H1 (cell line): ENCODE measurements at regions not wholly inside any gene's neighbourhood (a gene's known extent, or its start where the extent isn't known, plus 50 kb on each side); places are given as distances from the start of the nearest gene placed in this dataset.

Source experiments
- SIN3A ChIP-seq, 2 experiments: IDR thresholded peaks in 1 of 2; conservative IDR thresholded peaks in 1 of 2; 2 replicates each; pipeline ENCODE4 v1.6.1; 2011 to 2012; ENCODE audit warnings: low read length in 2 of 2, improper control_type of control experiment in 1 of 2, low read depth in 1 of 2, mild to moderate bottlenecking in 1 of 2
- SP1 ChIP-seq: IDR thresholded peaks from 2 replicates; pipeline ENCODE4 v1.6.1; 2011; ENCODE audit warnings: low read depth, low read length
- SUZ12 ChIP-seq: fragments of 200-600 bp; sonication (generic); IDR thresholded peaks from 2 replicates; pipeline ENCODE4 v1.6.1; 2012; ENCODE audit warnings: mild to moderate bottlenecking, inconsistent platforms, low read length, moderate library complexity, mixed read lengths
- TF ChIP-seq, protein P1 (sequence below): fragments of 300-600 bp; sonication (generic); IDR thresholded peaks from 2 replicates; pipeline ENCODE4 v1.7.1; 2012; ENCODE audit warnings: low read length, moderate library complexity, mild to moderate bottlenecking, inconsistent platforms; ENCODE audit not compliant: insufficient replicate concordance

- TF ChIP-seq SIN3A (conservative IDR thresholded peaks at IDR 0.05 in 1 of 2, IDR thresholded peaks at IDR 0.05 in 1 of 2; ENCODE audit: low read depth in 1 of 2, low read length in 2 of 2), result no peak
- TF ChIP-seq, protein P1, sequence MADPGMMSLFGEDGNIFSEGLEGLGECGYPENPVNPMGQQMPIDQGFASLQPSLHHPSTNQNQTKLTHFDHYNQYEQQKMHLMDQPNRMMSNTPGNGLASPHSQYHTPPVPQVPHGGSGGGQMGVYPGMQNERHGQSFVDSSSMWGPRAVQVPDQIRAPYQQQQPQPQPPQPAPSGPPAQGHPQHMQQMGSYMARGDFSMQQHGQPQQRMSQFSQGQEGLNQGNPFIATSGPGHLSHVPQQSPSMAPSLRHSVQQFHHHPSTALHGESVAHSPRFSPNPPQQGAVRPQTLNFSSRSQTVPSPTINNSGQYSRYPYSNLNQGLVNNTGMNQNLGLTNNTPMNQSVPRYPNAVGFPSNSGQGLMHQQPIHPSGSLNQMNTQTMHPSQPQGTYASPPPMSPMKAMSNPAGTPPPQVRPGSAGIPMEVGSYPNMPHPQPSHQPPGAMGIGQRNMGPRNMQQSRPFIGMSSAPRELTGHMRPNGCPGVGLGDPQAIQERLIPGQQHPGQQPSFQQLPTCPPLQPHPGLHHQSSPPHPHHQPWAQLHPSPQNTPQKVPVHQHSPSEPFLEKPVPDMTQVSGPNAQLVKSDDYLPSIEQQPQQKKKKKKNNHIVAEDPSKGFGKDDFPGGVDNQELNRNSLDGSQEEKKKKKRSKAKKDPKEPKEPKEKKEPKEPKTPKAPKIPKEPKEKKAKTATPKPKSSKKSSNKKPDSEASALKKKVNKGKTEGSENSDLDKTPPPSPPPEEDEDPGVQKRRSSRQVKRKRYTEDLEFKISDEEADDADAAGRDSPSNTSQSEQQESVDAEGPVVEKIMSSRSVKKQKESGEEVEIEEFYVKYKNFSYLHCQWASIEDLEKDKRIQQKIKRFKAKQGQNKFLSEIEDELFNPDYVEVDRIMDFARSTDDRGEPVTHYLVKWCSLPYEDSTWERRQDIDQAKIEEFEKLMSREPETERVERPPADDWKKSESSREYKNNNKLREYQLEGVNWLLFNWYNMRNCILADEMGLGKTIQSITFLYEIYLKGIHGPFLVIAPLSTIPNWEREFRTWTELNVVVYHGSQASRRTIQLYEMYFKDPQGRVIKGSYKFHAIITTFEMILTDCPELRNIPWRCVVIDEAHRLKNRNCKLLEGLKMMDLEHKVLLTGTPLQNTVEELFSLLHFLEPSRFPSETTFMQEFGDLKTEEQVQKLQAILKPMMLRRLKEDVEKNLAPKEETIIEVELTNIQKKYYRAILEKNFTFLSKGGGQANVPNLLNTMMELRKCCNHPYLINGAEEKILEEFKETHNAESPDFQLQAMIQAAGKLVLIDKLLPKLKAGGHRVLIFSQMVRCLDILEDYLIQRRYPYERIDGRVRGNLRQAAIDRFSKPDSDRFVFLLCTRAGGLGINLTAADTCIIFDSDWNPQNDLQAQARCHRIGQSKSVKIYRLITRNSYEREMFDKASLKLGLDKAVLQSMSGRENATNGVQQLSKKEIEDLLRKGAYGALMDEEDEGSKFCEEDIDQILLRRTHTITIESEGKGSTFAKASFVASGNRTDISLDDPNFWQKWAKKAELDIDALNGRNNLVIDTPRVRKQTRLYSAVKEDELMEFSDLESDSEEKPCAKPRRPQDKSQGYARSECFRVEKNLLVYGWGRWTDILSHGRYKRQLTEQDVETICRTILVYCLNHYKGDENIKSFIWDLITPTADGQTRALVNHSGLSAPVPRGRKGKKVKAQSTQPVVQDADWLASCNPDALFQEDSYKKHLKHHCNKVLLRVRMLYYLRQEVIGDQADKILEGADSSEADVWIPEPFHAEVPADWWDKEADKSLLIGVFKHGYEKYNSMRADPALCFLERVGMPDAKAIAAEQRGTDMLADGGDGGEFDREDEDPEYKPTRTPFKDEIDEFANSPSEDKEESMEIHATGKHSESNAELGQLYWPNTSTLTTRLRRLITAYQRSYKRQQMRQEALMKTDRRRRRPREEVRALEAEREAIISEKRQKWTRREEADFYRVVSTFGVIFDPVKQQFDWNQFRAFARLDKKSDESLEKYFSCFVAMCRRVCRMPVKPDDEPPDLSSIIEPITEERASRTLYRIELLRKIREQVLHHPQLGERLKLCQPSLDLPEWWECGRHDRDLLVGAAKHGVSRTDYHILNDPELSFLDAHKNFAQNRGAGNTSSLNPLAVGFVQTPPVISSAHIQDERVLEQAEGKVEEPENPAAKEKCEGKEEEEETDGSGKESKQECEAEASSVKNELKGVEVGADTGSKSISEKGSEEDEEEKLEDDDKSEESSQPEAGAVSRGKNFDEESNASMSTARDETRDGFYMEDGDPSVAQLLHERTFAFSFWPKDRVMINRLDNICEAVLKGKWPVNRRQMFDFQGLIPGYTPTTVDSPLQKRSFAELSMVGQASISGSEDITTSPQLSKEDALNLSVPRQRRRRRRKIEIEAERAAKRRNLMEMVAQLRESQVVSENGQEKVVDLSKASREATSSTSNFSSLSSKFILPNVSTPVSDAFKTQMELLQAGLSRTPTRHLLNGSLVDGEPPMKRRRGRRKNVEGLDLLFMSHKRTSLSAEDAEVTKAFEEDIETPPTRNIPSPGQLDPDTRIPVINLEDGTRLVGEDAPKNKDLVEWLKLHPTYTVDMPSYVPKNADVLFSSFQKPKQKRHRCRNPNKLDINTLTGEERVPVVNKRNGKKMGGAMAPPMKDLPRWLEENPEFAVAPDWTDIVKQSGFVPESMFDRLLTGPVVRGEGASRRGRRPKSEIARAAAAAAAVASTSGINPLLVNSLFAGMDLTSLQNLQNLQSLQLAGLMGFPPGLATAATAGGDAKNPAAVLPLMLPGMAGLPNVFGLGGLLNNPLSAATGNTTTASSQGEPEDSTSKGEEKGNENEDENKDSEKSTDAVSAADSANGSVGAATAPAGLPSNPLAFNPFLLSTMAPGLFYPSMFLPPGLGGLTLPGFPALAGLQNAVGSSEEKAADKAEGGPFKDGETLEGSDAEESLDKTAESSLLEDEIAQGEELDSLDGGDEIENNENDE, result no peak
- no peak for TF ChIP-seq SP1
- no peak for TF ChIP-seq SUZ12
These were observed 205.9 kb upstream of the ADCY1 start (continued) for GRCh38 chr7:45368129-45368807.
